ENCODE measurements at regions not wholly inside any gene's neighbourhood (a gene's known extent, or its start where the extent isn't known, plus 50 kb on each side); places are given as distances from the start of the nearest gene placed in this dataset.

DNA sequence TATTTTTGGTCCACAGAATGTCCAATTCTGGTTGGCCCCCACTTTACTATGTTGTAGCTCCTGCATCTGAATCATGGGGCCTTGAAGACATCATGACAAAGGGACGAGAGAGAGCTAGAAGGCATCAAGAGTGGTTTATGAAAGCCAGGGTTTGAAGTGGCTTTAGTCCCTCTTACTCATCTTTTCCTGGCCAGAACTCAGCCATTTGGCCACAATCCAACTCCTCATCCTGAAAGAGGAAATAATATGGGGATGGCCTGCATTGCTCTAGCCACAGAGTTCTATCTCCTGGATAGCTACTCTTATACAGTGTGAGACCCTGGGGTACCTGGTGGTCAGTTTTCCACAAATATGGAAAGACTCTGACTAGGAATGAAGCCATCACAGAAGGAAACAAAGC is 418.9 kb downstream of the XPNPEP1 start:
- H3K4me1 ChIP-seq: no peaks in the 10 kb centered on the region
- no peaks in the 10 kb centered on the region for H3K36me3 ChIP-seq
- 0 to 44% methylated on average over 1 of the region's 1 CpG for WGBS, 2 donors
- TF ChIP-seq POLR2AphosphoS5 (IDR thresholded peaks at IDR 0.05) (no peak), EP300 (IDR thresholded peaks at IDR 0.05) (no peak), POLR2A (IDR thresholded peaks at IDR 0.05) (no peak)
- H3K27me3 ChIP-seq: no peaks in the 10 kb centered on the region
- H3K27ac ChIP-seq: no peak overlapping the region
- H3K4me3 ChIP-seq: no peak overlapping the region
- no peak for ATAC-seq (ENCODE audit: low FRiP score in 2 of 2)
- peaks cover 0 to 6% (median 2%) of the 10 kb centered on the region in 4 donors for H3K9me3 ChIP-seq
- no peak for DNase-seq

DNA sequence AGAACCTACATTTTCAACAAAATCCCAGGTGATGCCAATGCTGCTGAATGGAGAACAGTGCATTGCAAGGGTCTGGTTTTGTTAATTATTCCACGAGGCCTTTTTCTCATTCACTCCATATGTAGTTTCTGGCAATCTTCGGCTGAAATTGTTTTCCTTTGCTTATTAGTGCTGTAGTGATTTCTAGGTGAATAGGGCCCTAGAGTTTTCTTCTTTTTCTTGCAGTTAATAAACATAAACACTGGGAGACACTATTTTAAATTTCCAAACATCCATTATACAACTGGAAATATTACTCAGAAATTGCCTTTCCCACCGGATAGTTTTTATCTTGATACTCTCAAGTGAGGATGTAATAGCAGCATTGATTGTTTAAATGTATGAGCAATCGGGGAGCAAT is 435.6 kb downstream of the XPNPEP1 start:
- TF ChIP-seq EP300 (IDR thresholded peaks at IDR 0.05): no peak
- TF ChIP-seq, protein P1, sequence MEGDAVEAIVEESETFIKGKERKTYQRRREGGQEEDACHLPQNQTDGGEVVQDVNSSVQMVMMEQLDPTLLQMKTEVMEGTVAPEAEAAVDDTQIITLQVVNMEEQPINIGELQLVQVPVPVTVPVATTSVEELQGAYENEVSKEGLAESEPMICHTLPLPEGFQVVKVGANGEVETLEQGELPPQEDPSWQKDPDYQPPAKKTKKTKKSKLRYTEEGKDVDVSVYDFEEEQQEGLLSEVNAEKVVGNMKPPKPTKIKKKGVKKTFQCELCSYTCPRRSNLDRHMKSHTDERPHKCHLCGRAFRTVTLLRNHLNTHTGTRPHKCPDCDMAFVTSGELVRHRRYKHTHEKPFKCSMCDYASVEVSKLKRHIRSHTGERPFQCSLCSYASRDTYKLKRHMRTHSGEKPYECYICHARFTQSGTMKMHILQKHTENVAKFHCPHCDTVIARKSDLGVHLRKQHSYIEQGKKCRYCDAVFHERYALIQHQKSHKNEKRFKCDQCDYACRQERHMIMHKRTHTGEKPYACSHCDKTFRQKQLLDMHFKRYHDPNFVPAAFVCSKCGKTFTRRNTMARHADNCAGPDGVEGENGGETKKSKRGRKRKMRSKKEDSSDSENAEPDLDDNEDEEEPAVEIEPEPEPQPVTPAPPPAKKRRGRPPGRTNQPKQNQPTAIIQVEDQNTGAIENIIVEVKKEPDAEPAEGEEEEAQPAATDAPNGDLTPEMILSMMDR (IDR thresholded peaks at IDR 0.05): no peak
- no peak for TF ChIP-seq POLR2A (IDR thresholded peaks at IDR 0.05)
- TF ChIP-seq POLR2AphosphoS5 (IDR thresholded peaks at IDR 0.05): no peak
- H3K27me3 ChIP-seq: no peaks in the 10 kb centered on the region
- H3K4me3 ChIP-seq: no peak overlapping the region
- no peaks in the 10 kb centered on the region for H3K9me3 ChIP-seq
- no peaks in the 10 kb centered on the region for H3K36me3 ChIP-seq
- H3K4me1 ChIP-seq: no peaks in the 10 kb centered on the region
- no peak for ATAC-seq (ENCODE audit: low FRiP score in 2 of 2)
- H3K27ac ChIP-seq: no peak overlapping the region
- 83 to 87% methylated on average over 4 of the region's 4 CpGs for WGBS, 2 donors
- DNase-seq: no peak

DNA sequence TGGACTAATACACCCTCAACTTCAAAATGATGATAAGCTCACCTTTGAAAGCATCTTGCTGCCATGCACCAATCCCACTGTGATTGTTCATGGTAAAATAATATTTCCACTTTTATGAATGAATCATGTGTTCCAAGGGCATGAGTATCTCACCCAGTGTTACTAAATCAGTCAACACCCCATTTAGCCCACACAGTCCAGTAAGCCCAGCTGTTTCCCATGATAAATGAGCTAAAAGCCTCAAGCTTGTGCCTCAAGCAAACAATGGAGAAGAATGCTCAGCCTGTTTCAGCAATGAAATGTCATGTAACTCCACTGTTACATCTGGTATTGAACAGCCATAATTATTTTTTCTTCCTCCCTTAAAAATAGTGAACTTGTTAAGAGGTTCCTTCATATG is 442.5 kb downstream of the XPNPEP1 start:
- no peak for DNase-seq
- Histone ChIP-seq H3K27ac (no peak overlapping the region), H3K9me3 (no peaks in the 10 kb centered on the region), H3K27me3 (no peaks in the 10 kb centered on the region), H3K4me3 (no peak overlapping the region), H3K4me1 (no peaks in the 10 kb centered on the region), H3K36me3 (no peaks in the 10 kb centered on the region)
- TF ChIP-seq POLR2AphosphoS5 (IDR thresholded peaks at IDR 0.05): no peak
- TF ChIP-seq EP300 (IDR thresholded peaks at IDR 0.05): no peak
- TF ChIP-seq POLR2A (IDR thresholded peaks at IDR 0.05): no peak
- TF ChIP-seq, protein P1 (IDR thresholded peaks at IDR 0.05): no peak
- ATAC-seq (ENCODE audit: low FRiP score in 2 of 2): no peak

DNA sequence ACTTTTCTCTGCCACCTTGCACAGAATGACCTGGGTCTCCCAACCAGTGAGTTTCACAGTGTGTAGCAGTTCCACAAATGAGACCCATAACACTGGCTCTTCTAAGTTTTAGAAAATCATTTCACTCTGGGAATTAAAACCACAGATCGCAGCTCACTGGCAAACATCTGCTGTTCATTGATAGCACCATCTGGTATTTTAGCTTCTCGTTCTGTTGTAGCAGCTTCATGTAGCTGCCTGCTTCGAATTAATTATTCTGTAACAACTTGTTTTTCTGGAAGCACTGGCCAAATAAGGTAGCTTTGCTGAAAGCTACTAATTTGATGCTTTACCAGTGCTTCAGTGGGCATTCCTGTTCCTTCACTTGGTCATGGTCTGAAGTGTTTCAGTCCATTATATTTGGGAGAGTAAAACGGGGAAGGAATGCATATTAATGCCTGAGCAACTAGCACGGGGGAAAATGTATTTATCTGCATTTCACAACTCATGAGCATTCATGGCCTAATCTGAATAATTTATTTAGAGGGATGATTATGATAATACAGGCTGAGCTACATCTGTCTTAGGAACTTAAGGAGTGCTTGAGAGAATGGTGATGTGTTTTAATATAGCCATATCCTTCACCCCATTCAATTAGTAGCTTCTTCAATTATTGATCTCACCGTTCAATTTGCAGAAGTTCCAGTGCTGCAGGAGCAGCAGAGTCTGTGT is 447.4 kb downstream of the XPNPEP1 start:
- WGBS, 2 donors: 64 to 65% methylated on average over 6 of the region's 6 CpGs
- Histone ChIP-seq H3K4me3 (no peak overlapping the region), H3K36me3 (no peaks in the 10 kb centered on the region), H3K9me3 (no peaks in the 10 kb centered on the region), H3K27me3 (no peaks in the 10 kb centered on the region), H3K27ac (no peak overlapping the region), H3K4me1 (no peaks in the 10 kb centered on the region)
- no peak for DNase-seq
- TF ChIP-seq POLR2A (IDR thresholded peaks at IDR 0.05) (no peak), POLR2AphosphoS5 (IDR thresholded peaks at IDR 0.05) (no peak), EP300 (IDR thresholded peaks at IDR 0.05) (no peak)
- TF ChIP-seq, protein P1 (IDR thresholded peaks at IDR 0.05): no peak
- ATAC-seq (ENCODE audit: low FRiP score in 2 of 2): no peak

DNA sequence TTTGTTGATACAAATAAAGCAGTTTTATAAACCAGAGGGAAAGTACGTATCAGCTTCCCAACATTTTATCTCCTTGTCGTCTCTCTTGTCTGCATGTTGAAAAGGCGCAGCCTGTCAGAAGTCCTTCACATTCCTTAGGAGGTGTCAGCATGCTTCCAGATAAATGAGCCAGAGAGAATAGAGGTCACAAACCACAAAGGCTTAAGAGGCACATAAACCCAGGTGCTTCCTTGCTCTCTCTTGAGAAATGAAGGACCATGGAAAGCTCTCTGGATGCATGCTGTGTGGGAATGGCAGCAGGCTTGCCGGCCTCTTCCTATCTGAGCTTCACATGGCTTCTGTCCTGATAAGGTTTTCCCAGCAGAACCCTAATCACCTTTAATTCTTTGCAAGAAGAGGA is 448.5 kb downstream of the XPNPEP1 start:
- 15 to 20% methylated on average over 4 of the region's 4 CpGs for WGBS, 2 donors
- H3K4me3 ChIP-seq: no peak overlapping the region
- H3K9me3 ChIP-seq: no peaks in the 10 kb centered on the region
- ATAC-seq (ENCODE audit: low FRiP score in 2 of 2): no peak
- no peaks in the 10 kb centered on the region for H3K27me3 ChIP-seq
- TF ChIP-seq POLR2AphosphoS5 (IDR thresholded peaks at IDR 0.05): no peak
- TF ChIP-seq EP300 (IDR thresholded peaks at IDR 0.05): no peak
- TF ChIP-seq, protein P1 (IDR thresholded peaks at IDR 0.05): no peak
- TF ChIP-seq POLR2A (IDR thresholded peaks at IDR 0.05): no peak
- no peak for DNase-seq
- H3K36me3 ChIP-seq: no peaks in the 10 kb centered on the region
- no peak overlapping the region for H3K27ac ChIP-seq
- no peaks in the 10 kb centered on the region for H3K4me1 ChIP-seq

Data from upper lobe of left lung (tissue), 6 donors.